SH-SY5Y (cell line): ENCODE measurements at regions not wholly inside any gene's neighbourhood (a gene's known extent, or its start where the extent isn't known, plus 50 kb on each side); places are given as distances from the start of the nearest gene placed in this dataset.

ENCODE experiments used
- GATA2 ChIP-seq: IDR thresholded peaks from 2 replicates; pipeline ENCODE4 v1.6.1; 2011; ENCODE audit warnings: mild to moderate bottlenecking, low read depth, low read length
- GATA3 ChIP-seq: IDR thresholded peaks from 2 replicates; pipeline ENCODE4 v1.6.1; 2011; ENCODE audit warnings: low read depth, mild to moderate bottlenecking, low read length, moderate library complexity

GRCh38 chr16:22757202-22757601, 56.8 kb upstream of the HS3ST2 start:
- TF ChIP-seq GATA2 (no peak), GATA3 (no peak)
